ENCODE measurements at regions not wholly inside any gene's neighbourhood (a gene's known extent, or its start where the extent isn't known, plus 50 kb on each side); places are given as distances from the start of the nearest gene placed in this dataset.

- TF ChIP-seq, protein P1, sequence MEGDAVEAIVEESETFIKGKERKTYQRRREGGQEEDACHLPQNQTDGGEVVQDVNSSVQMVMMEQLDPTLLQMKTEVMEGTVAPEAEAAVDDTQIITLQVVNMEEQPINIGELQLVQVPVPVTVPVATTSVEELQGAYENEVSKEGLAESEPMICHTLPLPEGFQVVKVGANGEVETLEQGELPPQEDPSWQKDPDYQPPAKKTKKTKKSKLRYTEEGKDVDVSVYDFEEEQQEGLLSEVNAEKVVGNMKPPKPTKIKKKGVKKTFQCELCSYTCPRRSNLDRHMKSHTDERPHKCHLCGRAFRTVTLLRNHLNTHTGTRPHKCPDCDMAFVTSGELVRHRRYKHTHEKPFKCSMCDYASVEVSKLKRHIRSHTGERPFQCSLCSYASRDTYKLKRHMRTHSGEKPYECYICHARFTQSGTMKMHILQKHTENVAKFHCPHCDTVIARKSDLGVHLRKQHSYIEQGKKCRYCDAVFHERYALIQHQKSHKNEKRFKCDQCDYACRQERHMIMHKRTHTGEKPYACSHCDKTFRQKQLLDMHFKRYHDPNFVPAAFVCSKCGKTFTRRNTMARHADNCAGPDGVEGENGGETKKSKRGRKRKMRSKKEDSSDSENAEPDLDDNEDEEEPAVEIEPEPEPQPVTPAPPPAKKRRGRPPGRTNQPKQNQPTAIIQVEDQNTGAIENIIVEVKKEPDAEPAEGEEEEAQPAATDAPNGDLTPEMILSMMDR (IDR thresholded peaks at IDR 0.05; ENCODE audit: insufficient read depth, low read length, poor library complexity, severe bottlenecking) = no peak
- TF ChIP-seq EZH2phosphoT487 (conservative IDR thresholded peaks at IDR 0.05; ENCODE audit: low read length) = no peak
These were observed 261.8 kb downstream of the BTG1 start for GRCh38 chr12:91883811-91884210.

All from SU-DHL-6 (cell line).